ENCODE measurements at regions not wholly inside any gene's neighbourhood (a gene's known extent, or its start where the extent isn't known, plus 50 kb on each side); places are given as distances from the start of the nearest gene placed in this dataset.

DNA sequence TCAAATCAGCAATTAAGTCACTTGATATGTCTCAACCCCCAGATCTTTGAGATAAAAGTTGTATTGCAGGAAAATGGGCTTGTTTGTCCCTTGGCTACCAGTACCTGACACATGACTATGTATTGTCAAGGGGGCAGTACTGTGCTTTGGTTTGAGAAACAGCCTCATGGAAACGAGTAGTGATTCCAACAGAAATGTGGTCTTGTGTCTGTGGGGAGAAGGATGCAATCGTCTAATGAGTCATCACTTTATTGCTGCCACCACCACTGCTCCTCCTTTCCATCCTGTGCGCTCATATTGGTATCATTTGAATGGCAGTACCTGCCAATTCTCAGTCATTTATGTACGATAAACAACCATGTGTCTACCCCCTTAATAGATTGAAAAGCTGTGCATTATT lies 72.8 kb upstream of the ARHGAP5 start:
- DNase-seq (ENCODE audit: low read depth), result no peak
- in situ Hi-C loops (cut with HindIII; ENCODE audit: low sequenced_read_pairs), result no loop called here
- H3K4me3 ChIP-seq (ENCODE audit: low read depth, low read length), result no peak overlapping the region
- TF ChIP-seq, protein P1, sequence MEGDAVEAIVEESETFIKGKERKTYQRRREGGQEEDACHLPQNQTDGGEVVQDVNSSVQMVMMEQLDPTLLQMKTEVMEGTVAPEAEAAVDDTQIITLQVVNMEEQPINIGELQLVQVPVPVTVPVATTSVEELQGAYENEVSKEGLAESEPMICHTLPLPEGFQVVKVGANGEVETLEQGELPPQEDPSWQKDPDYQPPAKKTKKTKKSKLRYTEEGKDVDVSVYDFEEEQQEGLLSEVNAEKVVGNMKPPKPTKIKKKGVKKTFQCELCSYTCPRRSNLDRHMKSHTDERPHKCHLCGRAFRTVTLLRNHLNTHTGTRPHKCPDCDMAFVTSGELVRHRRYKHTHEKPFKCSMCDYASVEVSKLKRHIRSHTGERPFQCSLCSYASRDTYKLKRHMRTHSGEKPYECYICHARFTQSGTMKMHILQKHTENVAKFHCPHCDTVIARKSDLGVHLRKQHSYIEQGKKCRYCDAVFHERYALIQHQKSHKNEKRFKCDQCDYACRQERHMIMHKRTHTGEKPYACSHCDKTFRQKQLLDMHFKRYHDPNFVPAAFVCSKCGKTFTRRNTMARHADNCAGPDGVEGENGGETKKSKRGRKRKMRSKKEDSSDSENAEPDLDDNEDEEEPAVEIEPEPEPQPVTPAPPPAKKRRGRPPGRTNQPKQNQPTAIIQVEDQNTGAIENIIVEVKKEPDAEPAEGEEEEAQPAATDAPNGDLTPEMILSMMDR (IDR thresholded peaks at IDR 0.05; ENCODE audit: low read depth, low read length, missing control alignments), result no peak

- no peak for DNase-seq (ENCODE audit: low read depth)
- no peak overlapping the region for H3K4me3 ChIP-seq (ENCODE audit: low read depth, low read length)
- in situ Hi-C loops (cut with HindIII; ENCODE audit: low sequenced_read_pairs), result no loop called here
- TF ChIP-seq, protein P1 (IDR thresholded peaks at IDR 0.05; ENCODE audit: low read depth, low read length, missing control alignments), result no peak
Measured at GRCh38 chr14:32005628-32006027, 71.5 kb upstream of the ARHGAP5 start.

GRCh38 chr14:32006263-32007110 lies 70.6 kb upstream of the ARHGAP5 start:
- in situ Hi-C loops (cut with HindIII; ENCODE audit: low sequenced_read_pairs), result no loop called here
- no peak for DNase-seq (ENCODE audit: low read depth)
- no peak overlapping the region for H3K4me3 ChIP-seq (ENCODE audit: low read depth, low read length)
- TF ChIP-seq, protein P1 (IDR thresholded peaks at IDR 0.05; ENCODE audit: low read depth, low read length, missing control alignments), result no peak

- H3K4me3 ChIP-seq (ENCODE audit: low read depth, low read length), result no peak overlapping the region
- DNase-seq (ENCODE audit: low read depth), result no peak
- TF ChIP-seq, protein P1 (IDR thresholded peaks at IDR 0.05; ENCODE audit: low read depth, low read length, missing control alignments), result no peak
- in situ Hi-C loops (cut with HindIII; ENCODE audit: low sequenced_read_pairs), result no loop called here
Measured at GRCh38 chr14:32007755-32008362, 69.2 kb upstream of the ARHGAP5 start.

- in situ Hi-C loops (cut with HindIII; ENCODE audit: low sequenced_read_pairs), result no loop called here
- TF ChIP-seq, protein P1 (IDR thresholded peaks at IDR 0.05; ENCODE audit: low read depth, low read length, missing control alignments), result no peak
- no peak overlapping the region for H3K4me3 ChIP-seq (ENCODE audit: low read depth, low read length)
- no peak for DNase-seq (ENCODE audit: low read depth)
Measured at GRCh38 chr14:32008602-32009193, 68.4 kb upstream of the ARHGAP5 start.

DNA sequence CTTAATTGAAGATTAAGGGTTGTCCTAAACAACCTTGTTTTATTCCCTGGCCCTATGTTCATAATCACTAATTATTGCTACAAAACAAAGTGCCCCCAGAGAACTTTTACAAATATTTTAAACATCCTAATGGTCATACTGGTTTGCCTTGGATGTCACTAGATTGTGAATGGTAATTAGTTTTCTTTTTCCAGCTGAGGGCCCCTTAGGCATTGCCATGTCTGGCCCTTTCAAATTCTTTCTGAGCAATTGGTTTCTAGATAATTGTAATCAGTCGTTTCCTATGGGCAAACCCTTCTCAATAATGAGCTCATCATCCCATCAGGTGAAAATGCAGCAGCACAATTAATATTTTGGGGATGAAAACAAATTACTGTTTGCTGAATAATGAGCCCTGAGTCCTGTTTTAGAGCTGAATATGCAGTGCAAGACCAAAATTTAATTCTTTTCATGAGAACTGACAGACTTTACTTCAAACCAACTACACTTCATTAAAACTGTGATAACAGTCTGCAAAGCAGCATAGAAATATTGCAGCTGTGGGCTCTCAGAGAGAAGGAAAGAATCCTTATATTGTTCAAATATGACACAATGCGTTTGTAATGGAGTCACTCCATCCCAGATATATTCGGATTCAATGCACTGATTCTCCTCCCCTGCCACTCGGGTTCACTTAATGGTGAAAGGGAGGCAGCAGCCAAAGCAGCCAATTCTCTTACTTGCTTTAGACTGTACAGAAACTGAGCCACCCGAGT lies 67.7 kb upstream of the ARHGAP5 start:
- DNase-seq (ENCODE audit: low read depth), result no peak
- TF ChIP-seq, protein P1 (IDR thresholded peaks at IDR 0.05; ENCODE audit: low read depth, low read length, missing control alignments), result no peak
- H3K4me3 ChIP-seq (ENCODE audit: low read depth, low read length), result no peak overlapping the region
- in situ Hi-C loops (cut with HindIII; ENCODE audit: low sequenced_read_pairs), result no loop called here

Data from astrocyte of the cerebellum (primary cell).